GM12878 (cell line): ENCODE measurements at regions not wholly inside any gene's neighbourhood (a gene's known extent, or its start where the extent isn't known, plus 50 kb on each side); places are given as distances from the start of the nearest gene placed in this dataset.

ENCODE experiments used
- ATAC-seq: fragments of 200-7000 bp; cut with Tn5 transposase; 3 replicates; pipeline ENCODE4 v1.9.1; 2020; ENCODE audit warnings: mild to moderate bottlenecking, moderate library complexity
- BruUV-seq: library from RNA; stranded (reverse); fragments of 400-500 nt; replicated peaks from 2 replicates; lab custom pipeline; 2021; lab: Mats Ljungman, UMichigan
- CTCF ChIA-PET: fragments of 300-600 bp; sonication (Branson Sonifier 250); formaldehyde crosslinking; extraction: SDS; loops from one replicate; lab custom pipeline; 2021; ENCODE audit warnings: inconsistent platforms; lab: Yijun Ruan, JAX
- POLR2A ChIA-PET: fragments of 350-600 bp; formaldehyde crosslinking; extraction: SDS; loops from one replicate; lab custom pipeline; 2021; ENCODE audit warnings: inconsistent platforms; lab: Charles Lee
- RAD21 ChIA-PET: fragments of 300-600 bp; sonication (Branson Sonifier 250); formaldehyde crosslinking; loops from one replicate; lab custom pipeline; 2023; ENCODE audit warnings: antibody characterized with exemption; ENCODE audit not compliant: unreplicated experiment; lab: Charles Lee
- SMC1A ChIA-PET: fragments of 300-600 bp; sonication (Branson Sonifier 250); formaldehyde crosslinking; loops from one replicate; lab custom pipeline; 2023; ENCODE audit not compliant: unreplicated experiment, uncharacterized antibody; lab: Charles Lee
- DNase-seq: peaks from one replicate; pipeline ENCODE4 v3.0.0-alpha.2; 2011; ENCODE audit warnings: low read depth, low spot score
- FAIRE-seq: peaks from 3 replicates; lab custom pipeline; 2011; peaks lifted over from hg19 to GRCh38; lab: Jason Lieb, UNC
- H2AFZ ChIP-seq: 2 replicates; pipeline ENCODE4 v1.6.0; 2011; ENCODE audit warnings: low read depth, low read length, control low read depth; ENCODE audit not compliant: control insufficient read depth
- H3K27ac ChIP-seq: 2 replicates; pipeline ENCODE4 v1.5.1; 2011; ENCODE audit warnings: control low read depth; ENCODE audit not compliant: control insufficient read depth, insufficient read depth
- H3K27me3 ChIP-seq, 2 experiments: replicated peaks in 1 of 2; 2 replicates each; pipeline versions ENCODE4 v1.6.0 to v1.6.1; 2011; ENCODE audit warnings: low read length in 1 of 2; ENCODE audit not compliant: control insufficient read depth in 2 of 2, insufficient read depth in 2 of 2
- H3K36me3 ChIP-seq, 2 experiments: 2 replicates each; pipeline ENCODE4 v1.5.1; 2011; ENCODE audit warnings: low read length in 1 of 2; ENCODE audit not compliant: control insufficient read depth in 2 of 2, insufficient read depth in 2 of 2
- H3K4me1 ChIP-seq: 2 replicates; pipeline ENCODE4 v1.6.1; 2011; ENCODE audit warnings: mild to moderate bottlenecking, low read length, moderate library complexity, mixed read lengths; ENCODE audit not compliant: control insufficient read depth, insufficient read depth
- H3K4me2 ChIP-seq: 2 replicates; pipeline ENCODE4 v1.6.0; 2011; ENCODE audit warnings: control low read depth; ENCODE audit not compliant: control insufficient read depth, insufficient read depth
- H3K4me3 ChIP-seq: fragments of 200-600 bp; sonication (generic); 2 replicates; pipeline ENCODE4 v1.5.1; 2016
- H3K79me2 ChIP-seq: 2 replicates; pipeline ENCODE4 v1.6.0; 2011; ENCODE audit warnings: low read length; ENCODE audit not compliant: control insufficient read depth, insufficient read depth
- H3K9ac ChIP-seq: 2 replicates; pipeline ENCODE4 v1.8.0; 2011; ENCODE audit warnings: low read length, control low read depth, mixed read lengths; ENCODE audit not compliant: control insufficient read depth, insufficient read depth
- H3K9me3 ChIP-seq: replicated peaks from 3 replicates; pipeline ENCODE4 v1.5.1; 2011; ENCODE audit warnings: mild to moderate bottlenecking, low read length; ENCODE audit not compliant: control insufficient read depth, insufficient read depth
- H4K20me1 ChIP-seq: 2 replicates; pipeline ENCODE4 v1.6.0; 2011; ENCODE audit not compliant: control insufficient read depth, insufficient read depth
- CEBPB ChIP-seq, 2 experiments: fragments of 150-350 bp in 1 of 2; IDR thresholded peaks; 2 replicates each; pipeline ENCODE4 v1.6.1; 2012 to 2014; ENCODE audit warnings: low read depth in 2 of 2, low read length in 2 of 2, borderline replicate concordance in 1 of 2, inconsistent platforms in 1 of 2
- CUX1 ChIP-seq: IDR thresholded peaks from 2 replicates; pipeline ENCODE4 v1.6.1; 2012; ENCODE audit warnings: improper control_type of control experiment, low read depth, low read length; ENCODE audit not compliant: insufficient replicate concordance
- MLLT1 ChIP-seq: fragments of 450-650 bp; IDR thresholded peaks from 2 replicates; pipeline ENCODE4 v1.6.1; 2016; ENCODE audit warnings: mild to moderate bottlenecking
- MYB ChIP-seq: fragments of 150-350 bp; IDR thresholded peaks from 2 replicates; pipeline ENCODE4 v1.6.1; 2014; ENCODE audit warnings: mild to moderate bottlenecking, low read depth, low read length, borderline replicate concordance
- MYC ChIP-seq: IDR thresholded peaks from 2 replicates; pipeline ENCODE4 v1.6.1; 2011; ENCODE audit warnings: mild to moderate bottlenecking, low read length, moderate library complexity, inconsistent platforms; ENCODE audit not compliant: insufficient read depth, insufficient replicate concordance, insufficient read length, severe bottlenecking
- NR2C1 ChIP-seq: fragments of 450-650 bp; IDR thresholded peaks from 2 replicates; pipeline ENCODE4 v1.6.1; 2017; ENCODE audit warnings: antibody characterized with exemption, mild to moderate bottlenecking, moderate library complexity
- PAX8 ChIP-seq: fragments of 450-650 bp; IDR thresholded peaks from 2 replicates; pipeline ENCODE4 v1.6.1; 2017; ENCODE audit warnings: mild to moderate bottlenecking, moderate library complexity
- PKNOX1 ChIP-seq: fragments of 450-650 bp; IDR thresholded peaks from 2 replicates; pipeline ENCODE4 v1.6.1; 2016; ENCODE audit warnings: mild to moderate bottlenecking
- SREBF2 ChIP-seq: IDR thresholded peaks from 2 replicates; pipeline ENCODE4 v1.6.1; 2012; ENCODE audit warnings: mild to moderate bottlenecking, low read length
- USF1 ChIP-seq: IDR thresholded peaks from 2 replicates; pipeline ENCODE4 v1.6.1; 2011; ENCODE audit warnings: borderline replicate concordance, low read depth, mild to moderate bottlenecking, moderate library complexity, mixed read lengths, low read length; ENCODE audit not compliant: insufficient read depth; ENCODE audit errors: extremely low read length
- YBX1 ChIP-seq: fragments of 450-650 bp; IDR thresholded peaks from 2 replicates; pipeline ENCODE4 v1.6.1; 2016; ENCODE audit warnings: antibody characterized with exemption
- WGBS: methylation state at CpG from one replicate; pipeline ENCODE4 v1.1.6; 2016; ENCODE audit warnings: low lambda C conversion rate; ENCODE audit not compliant: insufficient replicate concordance, insufficient coverage; ENCODE audit errors: missing lambda C conversion rate; 5-methylcytosine and 5-hydroxymethylcytosine counted together
- in situ Hi-C: fragments of 300-500 bp; cut with MboI; formaldehyde crosslinking; loops from 9 replicates; pipeline ENCODE4 v1.14.3; 2018; ENCODE audit warnings: mixed read lengths
- intact Hi-C: fragments of 100-400 bp; cut with micrococcal nuclease; formaldehyde crosslinking; loops from one replicate; pipeline ENCODE4 v1.14.2; 2022; ENCODE audit not compliant: unreplicated experiment

GRCh38 chr10:90174531-90174930 is 473.1 kb downstream of the KIF20B start (continued):
- TF ChIP-seq CUX1 (no peak), PAX8 (no peak), NR2C1 (no peak), MLLT1 (no peak), YBX1 (no peak)

GRCh38 chr10:90175161-90175681 is 473.8 kb downstream of the KIF20B start:
- POLR2A ChIA-PET = no interaction called here
- no TSS peak for BruUV-seq
- in situ Hi-C loops = no loop called here

More at GRCh38 chr10:90175161-90175681, 473.8 kb downstream of the KIF20B start:
- intact Hi-C loops = no loop called here
- no peaks in the 10 kb centered on the region for H3K79me2 ChIP-seq
- no peaks in the 10 kb centered on the region for H3K27me3 ChIP-seq
- no peak overlapping the region for H3K9ac ChIP-seq
- no peaks in the 10 kb centered on the region for H3K36me3 ChIP-seq
- DNase-seq = no peak
- no peaks in the 10 kb centered on the region for H4K20me1 ChIP-seq
- H3K4me3 ChIP-seq = no peak overlapping the region
- H3K27ac ChIP-seq = no peak overlapping the region
- no peak overlapping the region for H2AFZ ChIP-seq
- WGBS = 52% methylated on average over 7 of the region's 7 CpGs
- H3K9me3 ChIP-seq = no peaks in the 10 kb centered on the region; the same call in 2 of the 3 replicates
- CTCF ChIA-PET = no interaction called here
- SMC1A ChIA-PET = no interaction called here
- RAD21 ChIA-PET = no interaction called here
- H3K4me1 ChIP-seq = no peaks in the 10 kb centered on the region
- no peak for ATAC-seq
- no peak overlapping the region for H3K4me2 ChIP-seq
- FAIRE-seq = no peak
- TF ChIP-seq MYC (no peak), USF1 (no peak), CEBPB (IDR thresholded peaks at IDR 0.05; ENCODE audit: borderline replicate concordance in 1 of 2, low read depth in 2 of 2, low read length in 2 of 2) (no peak), MYB (no peak), SREBF2 (no peak), PKNOX1 (no peak)
